GM18519 (cell line): ENCODE measurements at regions not wholly inside any gene's neighbourhood (a gene's known extent, or its start where the extent isn't known, plus 50 kb on each side); places are given as distances from the start of the nearest gene placed in this dataset.

Source experiments
- ATAC-seq: cut with Tn5 transposase; IDR thresholded peaks from one replicate; pipeline ENCODE4 v1.9.1; 2021; ENCODE audit warnings: mild to moderate bottlenecking, moderate library complexity; ENCODE audit not compliant: unreplicated experiment, low FRiP score

DNA sequence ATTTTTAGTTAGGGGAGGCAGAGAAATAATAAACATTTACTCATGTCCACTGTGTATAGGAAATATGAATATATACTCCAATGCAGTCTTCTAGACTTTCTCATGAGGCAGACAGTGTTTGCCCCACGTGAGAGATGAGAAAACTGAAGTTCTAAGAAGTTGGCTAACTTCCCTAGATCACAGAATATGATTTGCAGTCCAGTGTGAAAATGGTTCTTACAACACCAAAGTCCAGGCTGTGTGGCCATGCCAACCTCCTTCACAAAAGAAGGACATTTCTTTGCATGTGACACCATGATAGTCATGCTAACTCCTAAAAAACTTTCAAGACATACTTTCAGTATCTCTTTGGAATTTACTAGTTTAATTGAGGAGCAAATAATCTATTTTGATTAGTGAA, 143.7 kb downstream of the IRS1 start:
- no peak for ATAC-seq

DNA sequence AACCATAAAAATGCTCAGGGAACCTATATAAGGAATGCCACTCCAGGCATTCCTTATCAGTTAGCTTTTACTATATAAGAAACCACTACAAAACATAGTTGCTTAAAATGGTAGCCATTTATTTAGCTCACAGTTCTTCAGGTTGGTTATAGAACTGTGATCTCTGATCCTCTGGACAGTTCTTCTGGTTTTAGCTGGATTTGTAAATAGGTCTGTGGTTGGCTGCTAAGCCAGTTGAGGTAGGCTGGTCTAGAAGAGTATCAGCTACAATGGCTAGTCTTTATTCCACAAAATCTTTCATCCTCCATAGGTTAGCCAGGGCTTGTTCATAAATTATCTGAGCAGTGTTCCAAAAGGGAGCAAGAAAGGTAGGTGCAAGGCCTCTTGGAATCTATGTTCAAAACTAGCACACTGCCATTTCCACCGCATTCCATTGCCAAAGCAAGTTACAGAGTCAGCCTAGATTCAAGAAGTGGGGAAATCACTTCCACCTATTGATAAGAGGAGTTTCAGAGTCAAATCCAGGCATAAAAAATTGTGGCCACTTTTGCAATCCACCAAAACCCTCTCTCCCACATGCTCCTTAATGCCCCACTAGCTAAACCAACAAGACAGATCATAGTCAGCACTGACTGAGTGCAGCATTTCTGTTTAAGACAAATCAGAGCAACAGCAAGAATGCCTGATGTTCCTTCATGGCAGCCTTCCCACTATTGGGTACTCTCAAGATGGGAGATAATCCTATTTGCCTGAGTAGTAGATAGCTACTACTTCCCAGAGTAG, 146.4 kb downstream of the IRS1 start:
- ATAC-seq = no peak

DNA sequence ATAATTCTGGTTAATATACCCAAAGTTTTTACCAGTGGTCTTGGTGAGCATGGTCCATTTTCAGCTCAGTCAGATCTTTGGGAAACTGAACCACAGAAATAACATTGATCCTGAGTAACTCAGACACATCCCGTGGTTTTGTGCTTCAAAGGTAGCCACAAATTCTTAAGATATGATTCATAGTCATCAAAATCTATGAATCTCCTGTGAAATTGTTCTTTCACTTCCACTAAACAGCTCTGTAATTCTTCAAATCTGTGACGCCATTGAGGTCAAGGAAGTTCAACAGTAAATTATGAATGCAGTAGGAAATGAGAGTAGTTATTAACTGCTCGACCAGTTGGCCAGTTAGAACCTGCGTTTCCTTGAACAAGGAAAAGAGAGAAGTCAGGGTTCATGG, 147.3 kb downstream of the IRS1 start:
- ATAC-seq = peak; percentile 45

DNA sequence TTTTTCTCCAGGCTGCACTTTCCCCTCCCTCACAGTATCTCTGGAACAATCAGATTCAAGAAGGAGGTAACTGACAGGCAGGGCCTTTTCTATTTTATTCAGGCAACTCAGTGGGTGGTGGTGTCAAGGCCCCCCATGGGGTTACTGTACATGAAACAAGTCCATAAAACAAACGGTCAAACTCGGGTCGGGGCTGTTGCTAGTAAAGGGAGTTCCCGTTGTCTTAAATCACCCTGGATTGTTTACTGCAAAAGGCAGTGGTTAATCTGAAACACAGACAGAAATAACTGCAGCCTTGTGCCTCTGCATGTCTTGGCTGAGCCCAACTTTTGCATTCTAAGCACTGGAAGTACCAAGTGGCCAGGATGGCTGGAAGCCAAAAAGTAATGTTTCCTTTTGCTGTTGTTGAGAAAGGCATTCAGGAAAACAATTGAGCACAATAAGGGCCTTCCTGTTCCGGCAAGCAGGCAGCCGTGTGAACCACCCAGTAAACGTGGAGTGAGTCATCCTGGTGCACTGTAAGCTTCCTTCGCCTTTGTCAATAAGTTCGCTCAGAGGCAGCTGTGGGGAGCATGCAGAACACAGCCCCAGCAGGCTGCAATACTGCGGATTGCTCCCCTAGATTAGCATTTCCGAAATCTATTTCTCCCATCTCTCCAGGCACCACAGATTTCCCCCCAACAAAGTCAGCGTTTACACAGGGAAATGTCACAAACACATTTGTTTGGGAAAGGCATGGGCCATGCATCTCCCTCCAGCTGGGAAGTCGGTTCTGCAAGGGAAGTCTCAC, 149.6 kb downstream of the IRS1 start:
- ATAC-seq = peak; percentile 86

DNA sequence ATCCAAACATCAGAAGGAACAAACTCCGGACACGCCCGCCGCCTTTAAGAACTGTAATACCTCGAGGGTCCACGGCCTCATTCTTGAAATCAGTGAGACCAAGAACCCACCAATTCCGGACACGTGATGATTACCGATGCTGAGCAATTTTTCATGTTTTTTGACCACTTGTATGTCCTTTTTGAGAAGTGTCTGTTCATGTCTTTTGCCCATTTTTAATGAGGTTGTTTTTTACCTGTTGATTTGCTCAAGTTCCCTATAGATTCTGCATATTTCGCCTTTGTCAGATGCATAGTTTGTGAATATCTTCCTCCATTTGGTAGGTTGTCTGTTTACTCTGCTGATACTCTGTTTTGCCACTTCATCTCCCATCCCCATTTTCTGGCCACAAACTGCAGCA, 150.4 kb downstream of the IRS1 start:
- ATAC-seq = no peak

DNA sequence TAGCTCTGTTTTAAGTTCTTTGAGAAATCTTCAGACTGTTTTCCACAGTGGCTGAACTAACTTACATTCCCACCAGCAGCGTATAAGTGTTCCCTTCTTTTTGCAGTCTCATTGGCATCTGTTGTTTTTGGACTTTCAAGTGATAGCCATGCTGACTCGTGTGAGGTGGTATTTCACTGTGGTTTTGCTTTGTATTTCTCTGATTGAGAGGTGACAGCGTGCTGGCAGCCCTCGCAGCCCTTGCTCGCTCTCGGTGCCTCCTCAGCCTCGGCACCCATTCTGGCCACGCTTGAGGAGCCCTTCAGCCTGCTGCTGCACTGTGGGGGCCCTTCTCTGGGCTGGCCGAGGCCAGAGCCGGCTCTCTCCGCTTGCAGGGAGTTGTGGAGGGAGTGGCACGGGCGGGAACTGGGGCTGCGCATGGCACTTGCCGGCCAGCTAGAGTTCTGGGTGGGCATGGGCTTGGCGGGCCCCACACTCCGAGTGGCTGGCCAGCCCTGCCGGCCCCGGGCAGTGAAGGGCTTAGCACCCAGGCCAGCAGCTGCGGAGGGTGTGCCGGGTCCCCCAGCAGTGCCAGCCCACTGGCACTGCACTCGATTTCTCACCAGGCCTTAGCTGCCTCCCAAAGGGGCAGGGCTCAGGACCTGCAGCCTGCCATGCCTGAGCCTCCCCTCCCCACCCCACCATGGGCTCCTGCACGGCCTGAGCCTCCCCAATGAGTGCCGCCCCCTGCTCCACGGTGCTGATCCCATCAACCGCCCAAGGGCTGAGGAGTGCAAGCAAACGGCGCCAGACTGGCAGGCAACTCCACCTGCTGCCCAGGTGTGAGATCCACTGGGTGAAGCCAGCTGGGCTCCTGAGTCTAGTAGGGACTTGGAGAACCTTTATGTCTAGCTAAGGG, 151.8 kb downstream of the IRS1 start:
- no peak for ATAC-seq

DNA sequence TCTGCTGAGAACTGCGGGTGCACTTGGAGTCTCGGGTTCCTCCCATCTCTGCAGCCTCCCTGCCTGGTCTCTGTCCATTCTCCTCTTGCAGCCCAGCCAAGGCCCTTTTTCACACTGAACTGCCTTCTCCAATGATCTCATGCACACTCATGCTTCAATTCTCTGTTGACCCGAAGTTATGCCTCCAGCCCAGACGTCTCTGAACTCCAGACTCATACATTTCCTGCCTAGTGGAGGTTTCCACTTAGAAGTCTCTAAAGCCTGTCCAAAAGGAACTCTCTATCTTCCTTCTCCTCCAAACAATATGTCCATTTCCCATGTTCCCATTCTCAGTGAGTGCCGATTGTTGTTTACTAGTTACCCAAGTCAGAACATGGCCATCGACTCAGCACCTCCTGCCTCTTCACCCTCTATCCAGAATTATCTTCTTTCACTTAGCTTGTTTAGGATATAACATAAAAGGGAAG, 155.2 kb downstream of the IRS1 start:
- no peak for ATAC-seq

DNA sequence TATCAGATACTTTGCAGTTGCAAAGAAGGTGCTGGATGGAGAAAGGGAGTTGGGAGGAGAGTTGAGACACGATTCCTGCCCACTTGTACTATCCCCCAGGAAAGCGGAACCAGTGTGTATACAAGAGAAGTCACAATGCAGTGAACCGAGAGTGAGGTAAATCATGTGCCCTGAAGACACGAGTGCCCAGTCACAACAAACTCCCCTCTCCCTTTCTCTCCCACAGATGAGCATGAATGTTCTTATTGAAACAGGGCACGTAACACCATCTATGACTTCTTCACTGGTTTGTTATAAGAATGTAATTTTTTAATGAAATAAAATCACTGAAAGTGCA, 155.7 kb downstream of the IRS1 start:
- no peak for ATAC-seq

DNA sequence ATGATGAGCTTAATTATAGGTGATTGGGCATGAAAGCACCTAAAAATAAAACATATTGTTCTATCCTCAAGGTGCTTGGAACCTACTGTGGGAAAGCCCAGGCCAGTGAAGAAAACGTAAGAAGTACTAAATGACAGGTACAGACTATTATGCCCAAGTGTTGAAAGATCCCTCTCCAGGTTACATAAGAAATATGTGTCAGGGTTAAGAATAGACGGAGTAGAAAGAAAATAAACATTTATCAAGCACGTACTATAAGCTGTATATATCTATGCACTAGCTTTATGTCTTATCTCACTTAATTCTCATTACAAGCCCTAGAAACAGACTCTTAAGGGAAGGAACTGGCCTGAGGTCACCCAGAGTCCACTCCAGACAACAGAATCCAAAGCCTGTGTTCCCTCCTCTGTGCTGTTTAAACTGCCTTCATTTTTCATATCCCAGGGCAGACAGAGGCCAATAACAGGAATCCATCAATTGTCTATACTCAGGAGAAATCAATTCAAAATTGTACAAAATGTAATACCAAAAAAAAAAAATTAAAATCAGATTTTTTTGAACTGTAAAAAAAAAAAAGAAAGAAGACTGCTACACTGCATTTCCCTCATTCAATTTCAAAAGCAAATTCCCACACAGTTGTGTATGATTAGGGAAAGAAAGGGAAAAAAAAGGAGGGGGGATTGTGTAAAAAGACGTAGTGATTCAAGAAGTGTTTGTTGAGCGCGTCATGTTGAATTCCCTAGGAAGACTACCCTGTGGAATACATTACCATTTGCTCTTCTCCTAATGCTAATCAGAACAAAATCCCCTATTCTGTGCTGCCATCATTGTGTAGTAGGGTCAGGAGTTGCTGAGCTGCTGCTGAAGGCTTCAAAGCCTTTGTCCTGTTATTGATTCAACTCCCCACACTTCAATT, 156.3 kb downstream of the IRS1 start:
- ATAC-seq = no peak

DNA sequence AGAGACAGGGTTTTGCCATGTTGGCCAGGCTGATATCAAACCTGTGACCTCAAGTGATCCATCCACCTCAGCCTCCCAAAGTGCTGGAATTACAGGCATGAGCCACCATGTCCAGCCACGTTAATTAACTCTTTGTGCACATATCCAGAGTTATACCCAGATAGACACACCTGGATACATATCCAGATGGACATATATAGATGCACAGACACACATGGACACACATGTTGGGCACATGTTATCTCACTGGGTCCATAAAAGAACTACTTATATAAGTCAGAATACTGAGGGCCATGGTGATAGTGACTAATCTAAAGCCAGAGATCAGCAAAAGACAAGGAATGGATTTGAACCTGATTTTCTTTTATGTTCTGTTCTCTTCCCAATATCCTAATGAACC, 158.6 kb downstream of the IRS1 start:
- no peak for ATAC-seq

DNA sequence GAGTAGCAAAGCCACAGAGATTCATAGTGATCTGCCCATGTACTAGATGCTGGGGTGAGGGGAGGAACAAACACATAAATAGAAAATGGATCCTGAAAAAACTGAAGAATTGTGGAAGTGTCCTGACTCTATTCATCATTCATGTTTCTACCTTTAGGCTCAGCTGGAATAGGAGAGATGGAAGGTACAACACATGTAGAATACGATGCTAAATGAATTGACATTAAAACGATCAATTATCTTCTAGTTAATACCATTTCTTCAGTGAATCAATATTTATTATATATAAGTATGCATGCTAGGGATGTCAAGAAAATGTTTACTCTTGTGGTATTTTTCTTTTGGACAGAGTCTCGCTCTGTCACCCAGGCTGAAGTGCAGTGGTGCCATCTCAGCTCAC, 159.1 kb downstream of the IRS1 start:
- no peak for ATAC-seq

DNA sequence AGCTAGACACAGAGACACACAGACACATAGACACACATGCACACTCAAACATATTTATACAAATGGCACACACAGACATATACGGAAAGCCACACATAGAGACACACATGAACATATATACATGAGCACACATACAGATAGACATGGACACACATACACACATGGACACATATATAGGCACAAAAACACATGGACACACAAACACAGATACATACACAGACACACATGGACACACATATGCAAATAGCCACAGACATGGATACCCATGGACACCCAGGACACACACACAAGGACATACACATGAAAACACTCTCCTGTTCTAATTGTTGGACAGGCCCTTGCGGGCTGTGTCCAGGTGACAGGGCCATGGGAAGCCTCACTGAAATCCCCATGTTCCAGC, 160.1 kb downstream of the IRS1 start:
- ATAC-seq = no peak

DNA sequence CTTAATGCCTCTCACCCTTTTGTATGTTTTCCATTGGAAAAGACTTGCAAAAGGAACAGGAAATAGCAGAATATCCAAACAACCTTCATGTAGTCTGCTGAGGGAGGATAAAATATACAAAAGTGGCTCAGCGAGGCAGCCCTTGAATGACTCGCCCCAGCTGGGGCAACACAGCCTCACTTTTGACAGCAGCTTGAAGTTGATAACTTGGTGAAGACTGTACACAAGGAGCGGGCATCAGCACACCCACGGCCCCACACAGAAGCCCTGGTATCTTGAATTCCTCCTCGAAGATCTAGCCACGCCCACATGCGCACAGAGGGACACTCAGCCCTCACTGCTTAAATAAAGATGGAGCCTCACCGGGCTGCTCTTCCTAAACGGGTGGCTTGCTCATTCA, 161.0 kb downstream of the IRS1 start:
- no peak for ATAC-seq

DNA sequence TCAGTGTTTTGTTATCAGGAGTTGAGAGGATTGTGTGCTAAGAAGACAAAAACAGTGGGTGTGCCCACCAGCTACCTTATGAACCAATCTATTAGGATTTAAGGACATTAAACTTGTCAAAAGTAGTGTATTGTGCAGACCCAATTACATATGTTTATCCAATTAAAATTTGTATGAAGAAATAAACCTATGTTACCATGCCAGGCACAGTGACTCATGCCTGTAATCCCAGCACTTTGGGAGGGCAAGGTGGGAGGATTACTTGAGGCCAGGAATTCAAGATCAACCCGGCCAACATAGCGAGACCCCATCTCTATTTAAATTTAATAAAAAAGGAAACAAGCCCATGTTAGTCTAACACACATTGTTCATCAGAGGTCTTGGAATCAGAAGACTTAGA, 162.2 kb downstream of the IRS1 start:
- no peak for ATAC-seq

DNA sequence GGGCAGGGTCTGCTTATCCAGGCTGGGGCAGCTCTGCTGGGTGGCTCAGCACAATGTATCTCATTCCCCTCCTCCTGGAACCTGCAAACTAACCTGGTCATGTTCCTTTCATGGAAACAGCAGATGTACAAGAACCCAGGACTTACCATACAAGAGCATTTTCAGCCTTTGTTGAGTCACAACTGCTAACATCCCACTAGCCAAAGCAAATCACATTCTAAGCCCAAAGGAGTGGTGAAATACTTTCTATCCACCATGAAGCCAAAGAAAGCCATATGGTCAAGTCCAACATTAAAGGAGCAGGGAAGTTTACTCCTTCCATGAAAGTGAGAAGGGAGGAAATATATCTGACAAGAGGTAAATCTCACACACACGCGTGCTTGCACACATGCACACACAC, 163.0 kb downstream of the IRS1 start:
- no peak for ATAC-seq

DNA sequence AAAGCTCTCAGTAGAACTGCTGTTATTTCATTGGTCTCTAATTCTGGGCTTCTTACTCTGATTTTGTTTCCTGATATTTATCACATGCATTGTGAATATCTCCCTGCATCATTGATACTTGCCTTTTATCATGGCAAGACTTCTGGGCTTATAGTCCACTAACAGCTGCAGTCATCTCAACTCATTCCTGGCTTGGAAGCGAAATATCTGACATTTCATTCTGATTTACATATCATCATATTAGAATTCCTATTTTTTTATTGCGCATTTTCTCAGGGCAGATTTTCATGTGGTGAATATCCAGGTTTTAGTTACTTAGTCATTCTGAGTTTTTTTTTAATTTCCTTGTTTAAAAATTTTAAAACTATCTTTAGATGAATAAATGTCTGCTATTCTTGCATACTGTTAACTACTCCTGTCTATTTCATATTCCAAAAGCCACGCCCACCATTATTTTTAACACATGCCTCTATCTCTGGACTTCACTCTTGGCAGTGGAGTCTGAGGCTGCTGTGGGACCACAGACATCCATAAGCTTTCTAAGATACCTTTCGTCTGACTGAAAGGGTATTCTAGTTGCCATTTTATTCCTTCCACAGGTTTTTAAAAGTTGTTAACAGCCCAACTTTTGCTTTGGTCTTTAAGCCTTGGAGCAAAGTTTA, 164.5 kb downstream of the IRS1 start:
- no peak for ATAC-seq

DNA sequence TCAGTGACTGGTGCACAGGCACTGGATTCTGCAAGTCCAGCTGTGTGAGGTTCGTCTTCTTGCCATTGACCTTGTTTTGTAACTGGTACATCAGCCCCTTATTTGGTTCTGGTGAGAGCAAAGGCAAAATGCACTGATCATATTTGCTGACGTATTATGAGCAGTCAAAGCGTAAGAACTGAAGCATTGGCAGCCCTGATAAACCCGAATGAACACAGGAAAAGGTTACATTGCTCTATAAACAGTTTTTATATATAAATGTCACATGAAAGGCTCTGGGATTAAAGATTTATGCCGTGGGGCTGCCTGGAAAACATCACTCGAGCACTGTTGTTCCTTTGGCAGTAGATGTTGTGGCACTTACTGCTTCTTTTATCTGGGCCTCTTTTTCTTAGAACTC, 167.9 kb downstream of the IRS1 start:
- no peak for ATAC-seq

DNA sequence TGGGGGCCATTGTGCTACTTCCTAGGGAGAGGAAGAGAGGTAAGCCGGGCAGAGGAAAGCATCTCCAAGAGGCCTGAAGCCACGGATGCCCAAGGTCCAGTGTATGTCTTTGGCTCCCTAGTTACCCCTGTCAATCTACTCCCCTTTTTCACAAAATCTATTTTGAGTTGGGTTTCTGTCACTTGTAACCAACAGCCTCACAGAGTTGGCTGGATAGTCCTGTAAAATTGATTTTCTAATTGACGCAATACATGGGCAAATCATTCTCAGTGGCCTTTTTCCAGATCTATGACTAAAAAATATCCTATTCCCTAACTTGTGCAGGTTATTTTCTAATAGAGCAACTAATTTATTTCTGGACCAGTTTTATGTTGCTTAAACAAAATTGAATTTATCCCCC, 168.4 kb downstream of the IRS1 start:
- no peak for ATAC-seq

DNA sequence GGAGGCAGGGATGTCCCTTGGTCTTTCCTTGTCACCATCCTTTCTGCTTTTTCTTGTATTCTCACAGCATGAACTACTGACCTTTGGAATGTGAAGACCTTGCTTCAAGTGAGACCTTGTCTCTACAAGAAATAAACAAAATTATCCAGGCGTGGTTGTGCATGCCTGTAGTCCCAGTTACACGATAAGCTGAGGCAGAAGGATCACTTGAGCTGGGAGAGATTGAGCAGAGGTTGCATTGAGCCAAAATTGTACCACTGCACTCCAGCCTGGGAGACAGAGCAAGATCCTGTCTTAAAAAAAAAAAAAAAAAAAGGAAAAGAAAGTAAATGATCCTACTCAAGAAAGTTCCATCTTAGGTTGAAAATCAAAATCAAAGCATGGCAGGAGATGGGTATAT, 173.7 kb downstream of the IRS1 start:
- ATAC-seq = no peak
